ENCODE measurements at regions not wholly inside any gene's neighbourhood (a gene's known extent, or its start where the extent isn't known, plus 50 kb on each side); places are given as distances from the start of the nearest gene placed in this dataset.

- Histone ChIP-seq H2AFZ (ENCODE audit: low read length) (no peak overlapping the region), H4K91ac (ENCODE audit: insufficient read length, low read depth, low read length) (no peak overlapping the region), H3K4ac (ENCODE audit: low read depth, low read length) (no peak overlapping the region), H3K14ac (ENCODE audit: insufficient read depth, low read length) (no peak overlapping the region; the same call in 1 of the 2 replicates), H4K5ac (ENCODE audit: insufficient read length, low read depth, low read length) (no peak overlapping the region), H3T11ph (ENCODE audit: low read length) (no peak overlapping the region), H4K20me1 (ENCODE audit: control insufficient read depth, insufficient read depth, insufficient read length) (no peaks in the 10 kb centered on the region), H3K18ac (ENCODE audit: insufficient read length, low read depth, low read length) (no peak overlapping the region), H2AK5ac (ENCODE audit: insufficient read length, low read length) (no peak overlapping the region), H3K79me1 (ENCODE audit: insufficient read depth, low read depth, low read length, poor library complexity, severe bottlenecking) (no peaks in the 10 kb centered on the region), H3K27ac (ENCODE audit: insufficient read length, low read depth, low read length) (no peak overlapping the region), H2BK15ac (ENCODE audit: low read depth, low read length) (no peak overlapping the region), H3K9ac (ENCODE audit: extremely low read depth, insufficient read length, low read length) (no peak overlapping the region), H3K79me2 (ENCODE audit: insufficient read depth, low read length) (no peaks in the 10 kb centered on the region), H3K56ac (ENCODE audit: insufficient read length, low read depth, low read length) (no peak overlapping the region), H4K8ac (replicated peaks; ENCODE audit: insufficient read length, low read depth, low read length) (no peak overlapping the region), H3K9me3 (ENCODE audit: control insufficient read depth, low read depth, low read length) (no peaks in the 10 kb centered on the region), H2BK120ac (ENCODE audit: low read depth, low read length, poor library complexity, severe bottlenecking) (no peak overlapping the region), H2BK20ac (ENCODE audit: low read depth, low read length, poor library complexity, severe bottlenecking) (no peak overlapping the region), H3K23me2 (ENCODE audit: insufficient read length, low read depth, low read length, poor library complexity, severe bottlenecking) (no peaks in the 10 kb centered on the region), H3K27me3 (ENCODE audit: insufficient read depth, low read length) (no peaks in the 10 kb centered on the region), H3K4me1 (ENCODE audit: insufficient read depth, low read length) (no peaks in the 10 kb centered on the region), H3K23ac (ENCODE audit: insufficient read length, low read depth, low read length) (no peak overlapping the region), H2BK12ac (ENCODE audit: insufficient read length, low read depth, low read length) (no peak overlapping the region), H3K4me2 (ENCODE audit: insufficient read depth, insufficient read length, low read length) (no peak overlapping the region), H2BK5ac (ENCODE audit: insufficient read length, low read length) (no peak overlapping the region)
- H3K36me3 Mint-ChIP-seq (ENCODE audit: insufficient read depth in 1 of 3, low read depth in 3 of 3): no peaks in the 10 kb centered on the region; a peak in 1 of 7 replicates
- TF ChIP-seq, protein P1, sequence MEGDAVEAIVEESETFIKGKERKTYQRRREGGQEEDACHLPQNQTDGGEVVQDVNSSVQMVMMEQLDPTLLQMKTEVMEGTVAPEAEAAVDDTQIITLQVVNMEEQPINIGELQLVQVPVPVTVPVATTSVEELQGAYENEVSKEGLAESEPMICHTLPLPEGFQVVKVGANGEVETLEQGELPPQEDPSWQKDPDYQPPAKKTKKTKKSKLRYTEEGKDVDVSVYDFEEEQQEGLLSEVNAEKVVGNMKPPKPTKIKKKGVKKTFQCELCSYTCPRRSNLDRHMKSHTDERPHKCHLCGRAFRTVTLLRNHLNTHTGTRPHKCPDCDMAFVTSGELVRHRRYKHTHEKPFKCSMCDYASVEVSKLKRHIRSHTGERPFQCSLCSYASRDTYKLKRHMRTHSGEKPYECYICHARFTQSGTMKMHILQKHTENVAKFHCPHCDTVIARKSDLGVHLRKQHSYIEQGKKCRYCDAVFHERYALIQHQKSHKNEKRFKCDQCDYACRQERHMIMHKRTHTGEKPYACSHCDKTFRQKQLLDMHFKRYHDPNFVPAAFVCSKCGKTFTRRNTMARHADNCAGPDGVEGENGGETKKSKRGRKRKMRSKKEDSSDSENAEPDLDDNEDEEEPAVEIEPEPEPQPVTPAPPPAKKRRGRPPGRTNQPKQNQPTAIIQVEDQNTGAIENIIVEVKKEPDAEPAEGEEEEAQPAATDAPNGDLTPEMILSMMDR (conservative IDR thresholded peaks at IDR 0.05): no peak
- H3K9me3 Mint-ChIP-seq: no peaks in the 10 kb centered on the region
- no peaks in the 10 kb centered on the region; the same call in 1 of the 2 replicates for H3K27me3 Mint-ChIP-seq (ENCODE audit: low read depth)
- no peak overlapping the region for H3K4me3 Mint-ChIP-seq
- WGBS (ENCODE audit: extremely low coverage, insufficient read length, low lambda C conversion rate): no CpG with 5 or more reads among the region's 7 CpGs
- H3K4me1 Mint-ChIP-seq: peaks cover 14 to 15% of the 10 kb centered on the region in 2 experiments
- peak overlapping the region in 1 of 3 experiments; percentile 75; a peak in 1 of 7 replicates for H3K27ac Mint-ChIP-seq
- no peak for DNase-seq
Observed at GRCh38 chr15:70470556-70471191, 292.7 kb downstream of the UACA start.
